ENCODE measurements at regions not wholly inside any gene's neighbourhood (a gene's known extent, or its start where the extent isn't known, plus 50 kb on each side); places are given as distances from the start of the nearest gene placed in this dataset.

DNA sequence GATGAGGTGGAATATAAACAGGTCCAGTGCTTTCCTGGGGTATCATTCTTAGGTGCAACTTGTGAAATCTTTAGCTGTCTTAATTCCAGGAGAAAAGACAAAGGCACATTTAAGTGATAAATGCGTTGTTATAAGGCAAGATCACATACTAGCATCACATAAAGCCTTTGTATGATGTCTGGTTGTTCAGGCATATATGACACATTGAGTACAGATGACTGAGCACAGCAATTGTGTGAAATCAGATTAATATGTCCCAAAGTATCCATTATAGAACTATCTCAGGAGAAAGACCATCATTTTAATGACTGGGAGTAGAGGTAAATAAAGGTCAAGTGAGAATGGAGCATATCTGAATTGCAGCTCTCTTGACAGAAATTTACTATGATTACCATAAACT is 205.1 kb downstream of the PTGER3 start:
- TF ChIP-seq, protein P1, sequence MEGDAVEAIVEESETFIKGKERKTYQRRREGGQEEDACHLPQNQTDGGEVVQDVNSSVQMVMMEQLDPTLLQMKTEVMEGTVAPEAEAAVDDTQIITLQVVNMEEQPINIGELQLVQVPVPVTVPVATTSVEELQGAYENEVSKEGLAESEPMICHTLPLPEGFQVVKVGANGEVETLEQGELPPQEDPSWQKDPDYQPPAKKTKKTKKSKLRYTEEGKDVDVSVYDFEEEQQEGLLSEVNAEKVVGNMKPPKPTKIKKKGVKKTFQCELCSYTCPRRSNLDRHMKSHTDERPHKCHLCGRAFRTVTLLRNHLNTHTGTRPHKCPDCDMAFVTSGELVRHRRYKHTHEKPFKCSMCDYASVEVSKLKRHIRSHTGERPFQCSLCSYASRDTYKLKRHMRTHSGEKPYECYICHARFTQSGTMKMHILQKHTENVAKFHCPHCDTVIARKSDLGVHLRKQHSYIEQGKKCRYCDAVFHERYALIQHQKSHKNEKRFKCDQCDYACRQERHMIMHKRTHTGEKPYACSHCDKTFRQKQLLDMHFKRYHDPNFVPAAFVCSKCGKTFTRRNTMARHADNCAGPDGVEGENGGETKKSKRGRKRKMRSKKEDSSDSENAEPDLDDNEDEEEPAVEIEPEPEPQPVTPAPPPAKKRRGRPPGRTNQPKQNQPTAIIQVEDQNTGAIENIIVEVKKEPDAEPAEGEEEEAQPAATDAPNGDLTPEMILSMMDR (IDR thresholded peaks at IDR 0.05; ENCODE audit: insufficient read depth, low read length), result no peak

DNA sequence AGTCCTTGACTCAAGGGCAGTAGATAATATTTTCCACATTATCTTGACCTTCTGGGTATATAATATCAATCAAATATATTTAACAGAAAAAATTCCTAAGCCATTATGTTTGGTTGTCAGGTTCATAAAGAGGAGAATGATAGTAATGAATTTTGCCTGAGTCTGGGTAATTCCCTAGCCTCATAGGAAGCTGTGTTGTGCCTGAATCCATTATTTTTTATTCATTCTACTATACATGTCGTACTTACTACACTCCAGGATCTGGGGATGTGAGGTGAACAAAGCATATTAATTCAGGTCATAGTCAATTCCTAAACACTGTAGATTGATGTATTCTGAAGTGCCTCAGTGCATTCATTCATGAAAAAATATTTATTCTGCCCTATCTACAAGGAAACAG is 204.2 kb downstream of the PTGER3 start:
- DNase-seq (ENCODE audit: low read depth), result no peak
- no peak overlapping the region for H3K4me3 ChIP-seq (ENCODE audit: low read depth, low read length)
- TF ChIP-seq, protein P1 (IDR thresholded peaks at IDR 0.05; ENCODE audit: insufficient read depth, low read length), result no peak

More for the DNA sequence above, 205.1 kb downstream of the PTGER3 start:
- no peak overlapping the region for H3K4me3 ChIP-seq (ENCODE audit: low read depth, low read length)
- no peak for DNase-seq (ENCODE audit: low read depth)

DNA sequence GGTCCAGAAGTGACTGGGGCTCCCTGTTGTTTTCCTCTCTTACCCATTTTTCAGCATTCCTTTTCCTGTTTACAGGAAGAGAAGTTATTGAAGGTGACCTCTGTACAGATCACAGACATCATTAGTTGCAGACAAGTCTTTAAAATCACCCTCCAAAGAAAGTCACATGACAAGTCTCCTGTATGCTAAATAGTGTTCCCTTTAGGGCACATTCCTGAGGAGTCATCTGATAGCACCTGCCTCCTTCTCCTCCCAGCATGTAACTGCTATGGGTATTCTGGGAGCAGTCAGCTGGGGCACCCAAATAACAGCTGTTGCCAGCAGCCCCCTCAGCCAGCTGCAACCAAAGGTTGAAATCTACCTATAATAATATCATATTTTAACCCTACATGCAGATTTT is 200.6 kb downstream of the PTGER3 start:
- TF ChIP-seq, protein P1 (IDR thresholded peaks at IDR 0.05; ENCODE audit: insufficient read depth, low read length), result no peak
- no peak for DNase-seq (ENCODE audit: low read depth)
- no peak overlapping the region for H3K4me3 ChIP-seq (ENCODE audit: low read depth, low read length)

DNA sequence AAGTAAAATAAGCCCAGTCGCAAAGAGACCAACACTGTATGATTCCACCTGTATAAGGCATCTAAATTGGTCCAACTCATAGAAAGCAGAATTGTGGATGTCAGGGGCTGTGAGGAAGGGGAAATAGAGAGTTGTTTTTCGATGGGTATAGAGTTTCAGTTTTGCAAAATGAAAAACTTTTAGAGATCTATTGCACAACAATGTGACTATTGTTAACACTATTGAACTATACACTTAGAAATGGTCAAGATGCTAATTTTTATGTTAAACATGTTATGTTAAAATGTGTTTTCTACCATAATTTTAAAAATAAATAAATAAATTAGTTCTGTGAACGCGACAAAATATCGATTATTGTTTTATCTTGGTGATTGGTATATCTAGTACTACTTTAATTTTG is 192.4 kb downstream of the PTGER3 start:
- TF ChIP-seq, protein P1 (IDR thresholded peaks at IDR 0.05; ENCODE audit: insufficient read depth, low read length), result no peak
- no peak overlapping the region for H3K4me3 ChIP-seq (ENCODE audit: low read depth, low read length)
- no peak for DNase-seq (ENCODE audit: low read depth)

DNA sequence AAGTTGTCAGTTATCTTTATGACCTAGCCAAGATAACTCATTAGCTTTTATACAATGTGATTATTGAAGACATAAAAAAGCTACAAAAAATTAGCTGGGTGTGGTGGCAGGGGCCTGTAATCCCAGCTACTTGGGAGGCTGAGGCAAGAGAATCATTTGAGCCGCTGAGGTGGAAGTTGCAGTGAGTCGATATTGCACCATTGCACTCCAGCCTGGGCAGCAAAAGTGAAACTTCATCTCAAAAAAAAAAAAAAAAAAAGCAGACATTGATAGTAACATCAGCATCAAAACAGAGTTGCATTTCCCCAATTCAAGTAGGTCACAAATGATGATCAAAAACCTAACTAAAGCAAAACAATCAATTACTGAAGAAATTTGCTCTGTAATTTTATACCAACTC is 191.4 kb downstream of the PTGER3 start:
- DNase-seq (ENCODE audit: low read depth), result no peak
- TF ChIP-seq, protein P1 (IDR thresholded peaks at IDR 0.05; ENCODE audit: insufficient read depth, low read length), result no peak
- H3K4me3 ChIP-seq (ENCODE audit: low read depth, low read length), result no peak overlapping the region

DNA sequence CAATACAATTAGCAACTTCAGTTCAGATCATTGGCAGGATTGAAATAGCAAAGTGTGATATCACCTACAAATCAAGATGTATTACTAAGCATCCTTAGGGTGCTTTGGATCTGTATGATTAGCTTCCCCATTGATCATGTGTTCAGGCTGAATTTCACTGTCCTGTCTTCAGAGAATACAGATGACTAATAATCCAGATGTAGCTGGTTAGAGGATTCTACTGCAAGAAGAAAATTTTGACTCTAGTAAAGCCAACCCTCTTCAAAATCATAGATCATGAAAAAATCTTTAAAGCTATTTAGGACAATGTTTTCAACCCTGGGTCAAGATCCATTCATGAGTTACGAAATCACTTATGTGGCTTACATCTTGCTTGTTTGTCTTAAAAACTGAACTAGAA is 184.4 kb downstream of the PTGER3 start:
- peak; percentile 33 for DNase-seq (ENCODE audit: low read depth)
- no peak overlapping the region for H3K4me3 ChIP-seq (ENCODE audit: low read depth, low read length)
- TF ChIP-seq, protein P1 (IDR thresholded peaks at IDR 0.05; ENCODE audit: insufficient read depth, low read length), result no peak

DNA sequence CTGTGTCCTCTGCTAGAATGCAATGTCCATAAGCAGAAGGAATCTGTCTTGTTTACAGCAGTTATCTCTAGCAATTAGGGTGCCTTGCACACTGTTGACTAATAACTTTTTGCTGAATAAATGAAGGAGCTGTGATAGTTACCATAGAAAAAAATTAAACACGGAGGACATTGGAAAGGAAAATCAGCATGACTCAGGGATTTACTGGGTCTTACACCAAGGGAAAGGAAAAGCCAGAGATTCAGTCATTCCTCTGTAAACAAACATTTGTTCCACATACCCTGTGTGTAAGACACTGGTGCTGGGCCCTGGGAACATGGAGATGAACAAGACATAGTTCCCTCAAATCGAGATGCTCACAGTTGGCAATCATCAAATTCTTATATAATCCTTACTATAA is 183.3 kb downstream of the PTGER3 start:
- DNase-seq (ENCODE audit: low read depth), result peak; percentile 76
- TF ChIP-seq, protein P1 (IDR thresholded peaks at IDR 0.05; ENCODE audit: insufficient read depth, low read length), result no peak
- H3K4me3 ChIP-seq (ENCODE audit: low read depth, low read length), result no peak overlapping the region
